ENCODE measurements at regions not wholly inside any gene's neighbourhood (a gene's known extent, or its start where the extent isn't known, plus 50 kb on each side); places are given as distances from the start of the nearest gene placed in this dataset.

GRCh38 chr13:106262886-106263285, 272.6 kb downstream of the EFNB2 start:
- Histone ChIP-seq H3K27ac (ENCODE audit: extremely low read depth, low read depth, low read length) (no peak overlapping the region), H3K36me3 (ENCODE audit: control insufficient read depth in 2 of 2, insufficient read depth in 1 of 2, low read length in 2 of 2) (no peaks in the 10 kb centered on the region), H3K4me1 (ENCODE audit: control insufficient read depth, insufficient read depth, low read length) (no peaks in the 10 kb centered on the region), H3K4me3 (ENCODE audit: low read depth, low read length) (no peak overlapping the region), H3K9me3 (ENCODE audit: control insufficient read depth, insufficient read depth, low read depth, low read length) (no peaks in the 10 kb centered on the region)
- ChIA-PET CTCF (interaction anchor here (0.6 to 0.7 kb wide), 2 partner anchors 38 to 947 kb away, joined by 3 read pairs; no protein-coding TSS in a partner anchor), POLR2A (no interaction called here)
- TF ChIP-seq ZNF335 (tag by site-specific recombination; conservative IDR thresholded peaks at IDR 0.05) (no peak), ZNF121 (tag by site-specific recombination; IDR thresholded peaks at IDR 0.05) (no peak), ZNF654 (tag by site-specific recombination; IDR thresholded peaks at IDR 0.05; ENCODE audit: low read depth) (no peak), KLF16 (tag by site-specific recombination; IDR thresholded peaks at IDR 0.05) (no peak), ZBTB17 (tag by site-specific recombination; IDR thresholded peaks at IDR 0.05) (no peak), ZNF416 (tag by site-specific recombination; IDR thresholded peaks at IDR 0.05) (no peak), ZNF280C (tag by site-specific recombination; IDR thresholded peaks at IDR 0.05) (no peak), ZNF514 (tag by site-specific recombination; IDR thresholded peaks at IDR 0.05) (no peak), ZNF660 (tag by site-specific recombination; IDR thresholded peaks at IDR 0.05) (no peak), PRDM10 (tag by site-specific recombination; IDR thresholded peaks at IDR 0.05) (no peak)

- no peak overlapping the region for H3K4me3 ChIP-seq (ENCODE audit: low read depth, low read length)
- ChIA-PET POLR2A (no interaction called here), CTCF (no interaction called here)
- no peaks in the 10 kb centered on the region for H3K9me3 ChIP-seq (ENCODE audit: control insufficient read depth, insufficient read depth, low read depth, low read length)
- H3K4me1 ChIP-seq (ENCODE audit: control insufficient read depth, insufficient read depth, low read length) = no peaks in the 10 kb centered on the region
- TF ChIP-seq ZNF621 (tag by site-specific recombination; IDR thresholded peaks at IDR 0.05) = no peak
- no peak for TF ChIP-seq REPIN1 (tag by site-specific recombination; IDR thresholded peaks at IDR 0.05; ENCODE audit: low read depth)
- TF ChIP-seq WT1 (tag by site-specific recombination; IDR thresholded peaks at IDR 0.05) = no peak
- no peak for TF ChIP-seq ZNF704 (tag by site-specific recombination; IDR thresholded peaks at IDR 0.05)
- no peak for TF ChIP-seq ZFHX2 (tag by site-specific recombination; conservative IDR thresholded peaks at IDR 0.05)
- TF ChIP-seq ZNF830 (tag by site-specific recombination; IDR thresholded peaks at IDR 0.05; ENCODE audit: low read depth) = no peak
- TF ChIP-seq ZBTB8A (tag by site-specific recombination; IDR thresholded peaks at IDR 0.05) = no peak
- TF ChIP-seq ZSCAN18 (tag by site-specific recombination; IDR thresholded peaks at IDR 0.05) = no peak
- TF ChIP-seq ZNF169 (tag by site-specific recombination; IDR thresholded peaks at IDR 0.05) = no peak
- no peak for TF ChIP-seq GLIS1 (tag by site-specific recombination; IDR thresholded peaks at IDR 0.05)
- TF ChIP-seq ZSCAN4 (tag by site-specific recombination; IDR thresholded peaks at IDR 0.05) = no peak
- no peak overlapping the region for H3K27ac ChIP-seq (ENCODE audit: extremely low read depth, low read depth, low read length)
- no peaks in the 10 kb centered on the region for H3K36me3 ChIP-seq (ENCODE audit: control insufficient read depth in 2 of 2, insufficient read depth in 1 of 2, low read length in 2 of 2)
Observed at GRCh38 chr13:106261450-106261849, 274.0 kb downstream of the EFNB2 start.
